B cell (primary cell): ENCODE measurements at regions not wholly inside any gene's neighbourhood (a gene's known extent, or its start where the extent isn't known, plus 50 kb on each side); places are given as distances from the start of the nearest gene placed in this dataset.

ENCODE experiments used
- ATAC-seq: fragments of 200-7000 bp; cut with Tn5 transposase; one replicate; pipeline ENCODE4 v1.10.0; 2021; ENCODE audit warnings: low read depth, mild to moderate bottlenecking, moderate number of reproducible peaks, moderate library complexity
- CTCF ChIA-PET: fragments of 350-600 bp; sonication (Branson Sonifier 250); formaldehyde crosslinking; loops from one replicate; lab custom pipeline; 2021; ENCODE audit warnings: antibody characterized with exemption, inconsistent platforms; lab: Charles Lee
- POLR2A ChIA-PET: fragments of 350-600 bp; sonication (Branson Sonifier 250); formaldehyde crosslinking; loops from one replicate; lab custom pipeline; 2021; ENCODE audit warnings: antibody characterized with exemption; lab: Charles Lee
- DNase-seq: peaks from one replicate; pipeline ENCODE4 v3.0.0; 2013
- H2AFZ ChIP-seq: 2 replicates; pipeline ENCODE4 v1.6.1; 2012; ENCODE audit warnings: mild to moderate bottlenecking, low read depth, low read length; ENCODE audit not compliant: insufficient read depth, poor library complexity, severe bottlenecking
- H3K27ac ChIP-seq, 2 donors: 1 replicate in 1 of 2; 2 replicates in 1 of 2; pipeline ENCODE4 v1.5.1; 2012 to 2013; ENCODE audit warnings: low read length in 2 of 2, mild to moderate bottlenecking in 2 of 2, moderate library complexity in 1 of 2
- H3K27me3 ChIP-seq, 4 experiments: fragments of 200-600 bp in 1 of 4; sonication (generic) in 1 of 4; replicated peaks in 1 of 4; 1 replicate in 2 of 4; 2 replicates in 2 of 4; pipeline versions ENCODE4 v1.6.1 to v1.7.0; 2013 to 2016; ENCODE audit warnings: low read length in 3 of 4, mild to moderate bottlenecking in 2 of 4, mixed read lengths in 1 of 4, moderate library complexity in 1 of 4; ENCODE audit not compliant: insufficient read depth in 4 of 4, control insufficient read depth in 3 of 4; ENCODE audit errors: control extremely low read depth in 1 of 4
- H3K36me3 ChIP-seq, 2 experiments: replicated peaks in 1 of 2; 1 replicate in 1 of 2; 2 replicates in 1 of 2; pipeline versions ENCODE4 v1.6.1 to v1.7.1; 2013; ENCODE audit warnings: low read length in 1 of 2; ENCODE audit not compliant: insufficient read depth in 2 of 2, control insufficient read depth in 1 of 2; ENCODE audit errors: control extremely low read depth in 1 of 2, extremely low read depth in 1 of 2
- H3K4me1 ChIP-seq, 2 donors: fragments of 200-600 bp in 1 of 2; sonication (generic) in 1 of 2; 1 replicate in 1 of 2; 2 replicates in 1 of 2; pipeline versions ENCODE4 v1.5.1 to v1.6.1; 2013 to 2017; ENCODE audit warnings: low read length in 2 of 2; ENCODE audit not compliant: control insufficient read depth in 2 of 2, insufficient read depth in 2 of 2
- H3K4me2 ChIP-seq: replicated peaks from 2 replicates; pipeline ENCODE3; 2012; ENCODE audit warnings: mild to moderate bottlenecking, low read depth, low read length; ENCODE audit not compliant: poor library complexity, severe bottlenecking
- H3K4me3 ChIP-seq, 5 experiments: fragments of 200-600 bp in 1 of 5; sonication (generic) in 1 of 5; 1 replicate in 3 of 5; 2 replicates in 2 of 5; pipeline versions ENCODE4 v1.5.1 to v1.7.0; 2011 to 2016; ENCODE audit warnings: low read length in 4 of 5, mild to moderate bottlenecking in 4 of 5, low read depth in 2 of 5, control low read depth in 1 of 5, moderate library complexity in 1 of 5; ENCODE audit not compliant: insufficient read depth in 1 of 5; ENCODE audit errors: control extremely low read depth in 1 of 5, extremely low read depth in 1 of 5
- H3K79me2 ChIP-seq: fragments of 200-600 bp; sonication (generic); one replicate; pipeline ENCODE4 v1.6.0; 2016; ENCODE audit warnings: low read length; ENCODE audit not compliant: control insufficient read depth, insufficient read depth
- H3K9ac ChIP-seq: fragments of 200-600 bp; sonication (generic); 2 replicates; pipeline ENCODE4 v1.6.1; 2017; ENCODE audit warnings: mild to moderate bottlenecking, low read length, moderate library complexity
- H3K9me3 ChIP-seq, 3 donors: one replicate each; pipeline versions ENCODE4 v1.6.1 to v1.7.1; 2013; ENCODE audit warnings: low read length in 2 of 3; ENCODE audit not compliant: control insufficient read depth in 2 of 3, insufficient read depth in 1 of 3; ENCODE audit errors: control extremely low read depth in 1 of 3
- H4K20me1 ChIP-seq: 2 replicates; pipeline ENCODE4 v1.6.0; 2012; ENCODE audit warnings: mild to moderate bottlenecking, low read length; ENCODE audit not compliant: insufficient read depth, control insufficient read depth, poor library complexity, severe bottlenecking
- H3K27ac Mint-ChIP-seq: one replicate; pipeline ENCODE4 v1.8.0; 2021; ENCODE audit warnings: mixed read lengths
- H3K27me3 Mint-ChIP-seq: one replicate; pipeline ENCODE4 v1.8.0; 2021; ENCODE audit warnings: mixed read lengths
- H3K4me1 Mint-ChIP-seq: one replicate; pipeline ENCODE4 v1.8.0; 2021; ENCODE audit warnings: mixed read lengths
- H3K4me3 Mint-ChIP-seq: one replicate; pipeline ENCODE4 v1.8.0; 2021; ENCODE audit warnings: mixed read lengths
- H3K9me3 Mint-ChIP-seq: one replicate; pipeline ENCODE4 v1.8.0; 2022; ENCODE audit warnings: mixed read lengths; ENCODE audit not compliant: insufficient read depth
- CTCF ChIP-seq: fragments of 200-600 bp; IDR thresholded peaks from one replicate; pipeline ENCODE4 v1.8.0; 2022; ENCODE audit warnings: antibody characterized with exemption, mild to moderate bottlenecking
- EZH2 ChIP-seq: IDR thresholded peaks from 2 replicates; pipeline ENCODE4 v1.6.1; 2012; ENCODE audit warnings: borderline replicate concordance, low read depth, mild to moderate bottlenecking, moderate library complexity, low read length; ENCODE audit not compliant: insufficient read depth, poor library complexity, severe bottlenecking
- WGBS: methylation state at CpG from one replicate; pipeline ENCODE4 v1.1.5; 2013; ENCODE audit warnings: missing lambda C conversion rate; ENCODE audit not compliant: insufficient coverage; 5-methylcytosine and 5-hydroxymethylcytosine counted together
- intact Hi-C: fragments of 100-400 bp; cut with micrococcal nuclease; formaldehyde crosslinking; loops from one replicate; pipeline ENCODE4 v1.10.0; 2022

DNA sequence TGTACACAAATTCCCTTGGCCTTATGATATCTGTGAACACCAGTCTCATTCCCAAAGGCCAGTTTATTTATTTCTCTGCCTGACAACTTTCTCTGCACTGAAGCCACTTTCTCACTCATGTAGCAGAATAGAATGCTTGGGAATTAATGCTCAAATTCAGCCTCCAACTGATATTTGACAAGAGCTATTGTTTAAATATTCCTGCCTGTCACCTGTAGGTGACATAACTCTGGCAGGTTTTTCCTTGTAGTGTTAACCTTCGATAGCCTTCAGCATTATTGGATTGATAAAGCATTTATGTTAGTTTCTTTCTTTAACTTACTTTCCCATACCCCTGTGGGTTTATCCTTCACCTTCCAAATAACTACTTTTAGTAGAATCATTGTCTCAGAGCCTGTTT is 1183.2 kb upstream of the ADGRB3 start:
- TF ChIP-seq EZH2 (no peak), CTCF (no peak)
- H3K27ac Mint-ChIP-seq: no peak overlapping the region
- Histone ChIP-seq H3K27me3 (no peaks in the 10 kb centered on the region), H4K20me1 (no peaks in the 10 kb centered on the region), H3K27ac (no peak overlapping the region), H3K9ac (no peak overlapping the region), H3K4me1 (no peaks in the 10 kb centered on the region), H3K9me3 (peaks cover 0 to 4% (median 0%) of the 10 kb centered on the region in 3 donors), H2AFZ (no peak overlapping the region), H3K79me2 (no peaks in the 10 kb centered on the region), H3K4me2 (no peak overlapping the region), H3K36me3 (no peaks in the 10 kb centered on the region), H3K4me3 (no peak overlapping the region)
- ATAC-seq (no peak), DNase-seq (no peak)
- H3K4me3 Mint-ChIP-seq: no peak overlapping the region
- ChIA-PET CTCF (no interaction called here), POLR2A (no interaction called here)
- no CpG with 5 or more reads among the region's 1 CpG for WGBS
- intact Hi-C loops: no loop called here
- H3K4me1 Mint-ChIP-seq: no peaks in the 10 kb centered on the region
- peaks cover 5% of the 10 kb centered on the region for H3K9me3 Mint-ChIP-seq
- H3K27me3 Mint-ChIP-seq: no peaks in the 10 kb centered on the region

- H3K4me2 ChIP-seq: no peak overlapping the region
These were observed 1184.4 kb upstream of the ADGRB3 start for GRCh38 chr6:67450641-67451040.

More at GRCh38 chr6:67450641-67451040, 1184.4 kb upstream of the ADGRB3 start:
- TF ChIP-seq CTCF: no peak
- TF ChIP-seq EZH2: no peak
- intact Hi-C loops: no loop called here
- H4K20me1 ChIP-seq: no peaks in the 10 kb centered on the region
- no peak overlapping the region for H3K27ac ChIP-seq
- no peak overlapping the region for H3K4me3 ChIP-seq
- no peak overlapping the region for H3K9ac ChIP-seq
- Mint-ChIP-seq H3K9me3 (peaks cover 5% of the 10 kb centered on the region), H3K27ac (no peak overlapping the region), H3K4me3 (no peak overlapping the region), H3K4me1 (no peaks in the 10 kb centered on the region), H3K27me3 (no peaks in the 10 kb centered on the region)
- no peak overlapping the region for H2AFZ ChIP-seq
- POLR2A ChIA-PET: no interaction called here
- H3K27me3 ChIP-seq: no peaks in the 10 kb centered on the region
- 100% methylated on average over 1 of the region's 4 CpGs for WGBS
- no peak for DNase-seq
- no peaks in the 10 kb centered on the region for H3K4me1 ChIP-seq
- H3K79me2 ChIP-seq: no peaks in the 10 kb centered on the region
- no peaks in the 10 kb centered on the region for H3K36me3 ChIP-seq
- ATAC-seq: no peak
- CTCF ChIA-PET: no interaction called here
- H3K9me3 ChIP-seq: peaks cover 0 to 4% (median 0%) of the 10 kb centered on the region in 3 donors
